ENCODE measurements at regions not wholly inside any gene's neighbourhood (a gene's known extent, or its start where the extent isn't known, plus 50 kb on each side); places are given as distances from the start of the nearest gene placed in this dataset.

GRCh38 chr18:78676622-78677482 lies 302.8 kb upstream of the SALL3 start:
- DNase-seq (ENCODE audit: low read depth in 2 of 2): no peak

- no peak for DNase-seq (ENCODE audit: low read depth in 2 of 2)
Observed at GRCh38 chr18:78677483-78678317, 301.9 kb upstream of the SALL3 start.

- DNase-seq (ENCODE audit: low read depth in 2 of 2): no peak
Observed at GRCh38 chr18:78678318-78678695, 301.3 kb upstream of the SALL3 start.

GRCh38 chr18:78679031-78679430 lies 300.6 kb upstream of the SALL3 start:
- no peak for DNase-seq (ENCODE audit: low read depth in 2 of 2)

GRCh38 chr18:78679613-78680260 lies 299.9 kb upstream of the SALL3 start:
- no peak for DNase-seq (ENCODE audit: low read depth in 2 of 2)

GRCh38 chr18:78681396-78681795 lies 298.2 kb upstream of the SALL3 start:
- DNase-seq (ENCODE audit: low read depth in 2 of 2): no peak

GRCh38 chr18:78681934-78682333 lies 297.7 kb upstream of the SALL3 start:
- DNase-seq (ENCODE audit: low read depth in 2 of 2): no peak

GRCh38 chr18:78682716-78683115 lies 296.9 kb upstream of the SALL3 start:
- DNase-seq (ENCODE audit: low read depth in 2 of 2): no peak

- no peak for DNase-seq (ENCODE audit: low read depth in 2 of 2)
Observed at GRCh38 chr18:78683191-78684010, 296.2 kb upstream of the SALL3 start.

- DNase-seq (ENCODE audit: low read depth in 2 of 2): no peak
Observed at GRCh38 chr18:78685250-78685979, 294.2 kb upstream of the SALL3 start.

GRCh38 chr18:78685980-78686530 lies 293.6 kb upstream of the SALL3 start:
- DNase-seq (ENCODE audit: low read depth in 2 of 2): no peak

- DNase-seq (ENCODE audit: low read depth in 2 of 2): no peak
Observed at GRCh38 chr18:78686976-78687685, 292.5 kb upstream of the SALL3 start.

GRCh38 chr18:78687736-78688135 lies 291.9 kb upstream of the SALL3 start:
- no peak for DNase-seq (ENCODE audit: low read depth in 2 of 2)

GRCh38 chr18:78688249-78688648 lies 291.4 kb upstream of the SALL3 start:
- no peak for DNase-seq (ENCODE audit: low read depth in 2 of 2)

- no peak for DNase-seq (ENCODE audit: low read depth in 2 of 2)
Observed at GRCh38 chr18:78688916-78689315, 290.7 kb upstream of the SALL3 start.

GRCh38 chr18:78689606-78690005 lies 290.0 kb upstream of the SALL3 start:
- no peak for DNase-seq (ENCODE audit: low read depth in 2 of 2)

GRCh38 chr18:78692105-78692504 lies 287.5 kb upstream of the SALL3 start:
- no peak for DNase-seq (ENCODE audit: low read depth in 2 of 2)

GRCh38 chr18:78693429-78693828 lies 286.2 kb upstream of the SALL3 start:
- no peak for DNase-seq (ENCODE audit: low read depth in 2 of 2)

GRCh38 chr18:78696698-78697435 lies 282.8 kb upstream of the SALL3 start:
- no peak for DNase-seq (ENCODE audit: low read depth in 2 of 2)
